SK-N-SH (cell line): ENCODE measurements at regions not wholly inside any gene's neighbourhood (a gene's known extent, or its start where the extent isn't known, plus 50 kb on each side); places are given as distances from the start of the nearest gene placed in this dataset.

Experiments used
- CTCF ChIA-PET: fragments of 300-600, 350-600 bp; formaldehyde crosslinking; extraction: SDS; loops from one replicate; lab custom pipeline; 2021; lab: Yijun Ruan, JAX
- POLR2A ChIA-PET: fragments of 350-600 bp; sonication (Branson Sonifier 250); formaldehyde crosslinking; extraction: SDS; loops from one replicate; lab custom pipeline; 2020; ENCODE audit warnings: antibody characterized with exemption, inconsistent platforms; lab: Yijun Ruan, JAX
- DNase-seq: peaks from one replicate; pipeline ENCODE4 v3.0.0; 2012
- H2AFZ ChIP-seq: fragments of 200-600 bp; sonication (generic); 2 replicates; pipeline ENCODE4 v1.8.1; 2016; ENCODE audit warnings: antibody characterized with exemption, mild to moderate bottlenecking, low read depth
- H3F3A ChIP-seq: fragments of 200-600 bp; sonication (generic); replicated peaks from 2 replicates; pipeline ENCODE3; 2016; ENCODE audit warnings: antibody characterized with exemption, mild to moderate bottlenecking; ENCODE audit not compliant: insufficient read depth
- H3K27ac ChIP-seq, 2 experiments: fragments of 200-500 bp in 1 of 2; fragments of 200-600 bp in 1 of 2; sonication (Bioruptor generic) in 1 of 2; sonication (generic), shearing (Covaris generic) in 1 of 2; 2 replicates each; pipeline versions ENCODE4 v1.5.1 to v1.6.1; 2014 to 2016; ENCODE audit warnings: low read depth in 2 of 2, inconsistent platforms in 1 of 2, low read length in 1 of 2, mild to moderate bottlenecking in 1 of 2, mixed read lengths in 1 of 2
- H3K27me3 ChIP-seq: fragments of 200-600 bp; sonication (generic), shearing (Covaris generic); 2 replicates; pipeline ENCODE4 v1.6.1; 2016; ENCODE audit warnings: mixed run types; ENCODE audit not compliant: insufficient read depth
- H3K36me3 ChIP-seq, 2 experiments: fragments of 200-500 bp in 1 of 2; fragments of 200-600 bp in 1 of 2; sonication (Bioruptor generic) in 1 of 2; sonication (generic) in 1 of 2; replicated peaks in 1 of 2; 2 replicates each; pipeline versions ENCODE3 to v1.5.1; 2014 to 2016; ENCODE audit warnings: low read length in 1 of 2, mild to moderate bottlenecking in 1 of 2; ENCODE audit not compliant: insufficient read depth in 2 of 2, control insufficient read depth in 1 of 2
- H3K4me1 ChIP-seq, 2 experiments: fragments of 200-500 bp in 1 of 2; fragments of 200-600 bp in 1 of 2; sonication (Bioruptor generic) in 1 of 2; sonication (generic), shearing (Covaris generic) in 1 of 2; 2 replicates each; pipeline versions ENCODE4 v1.5.1 to v1.6.1; 2014 to 2016; ENCODE audit warnings: low read depth in 1 of 2, low read length in 1 of 2, mixed run types in 1 of 2; ENCODE audit not compliant: insufficient read depth in 2 of 2, control insufficient read depth in 1 of 2
- H3K4me2 ChIP-seq: fragments of 200-600 bp; sonication (generic), shearing (Covaris generic); 2 replicates; pipeline ENCODE4 v1.6.1; 2017; ENCODE audit warnings: mixed run types
- H3K4me3 ChIP-seq, 2 experiments: fragments of 200-500 bp in 1 of 2; fragments of 200-600 bp in 1 of 2; sonication (Bioruptor generic) in 1 of 2; sonication (generic), shearing (Covaris generic) in 1 of 2; 2 replicates each; pipeline versions ENCODE4 v1.5.1 to v1.8.1; 2014 to 2016; ENCODE audit warnings: low read depth in 2 of 2, inconsistent platforms in 1 of 2, low read length in 1 of 2, mild to moderate bottlenecking in 1 of 2, mixed read lengths in 1 of 2, moderate library complexity in 1 of 2
- H3K79me2 ChIP-seq: fragments of 200-600 bp; sonication (generic); 2 replicates; pipeline ENCODE4 v1.8.1; 2017; ENCODE audit warnings: mild to moderate bottlenecking; ENCODE audit not compliant: insufficient read depth
- H3K9ac ChIP-seq: fragments of 200-600 bp; sonication (generic); 2 replicates; pipeline ENCODE4 v1.6.1; 2017; ENCODE audit warnings: mixed run types
- H3K9me2 ChIP-seq: fragments of 200-600 bp; sonication (generic); 2 replicates; pipeline ENCODE4 v1.6.1; 2017; ENCODE audit warnings: mixed run types
- H3K9me3 ChIP-seq: fragments of 200-600 bp; sonication (generic); 2 replicates; pipeline ENCODE4 v1.6.1; 2017; ENCODE audit warnings: mixed run types, mild to moderate bottlenecking, moderate library complexity
- H4K20me1 ChIP-seq: fragments of 200-600 bp; sonication (generic); 2 replicates; pipeline ENCODE4 v1.6.1; 2017; ENCODE audit warnings: mild to moderate bottlenecking, mixed run types; ENCODE audit not compliant: insufficient read depth
- EZH2phosphoT487 ChIP-seq: fragments of 200-600 bp; sonication (generic); IDR thresholded peaks from 2 replicates; pipeline ENCODE4 v1.6.1; 2017; ENCODE audit warnings: low read depth, mixed run types, mild to moderate bottlenecking, antibody characterized with exemption, moderate library complexity, borderline replicate concordance
- GABPA ChIP-seq: IDR thresholded peaks from 2 replicates; pipeline ENCODE4 v1.4.0; 2012; ENCODE audit warnings: low read depth, mild to moderate bottlenecking
- IRF3 ChIP-seq: fragments of 150-350 bp; IDR thresholded peaks from 2 replicates; pipeline ENCODE4 v1.6.1; 2016; ENCODE audit warnings: mild to moderate bottlenecking, low read depth, low read length
- MEF2A ChIP-seq: IDR thresholded peaks from 2 replicates; pipeline ENCODE4 v1.4.0; 2012; ENCODE audit warnings: low read depth, borderline replicate concordance
- MXI1 ChIP-seq: IDR thresholded peaks from 2 replicates; pipeline ENCODE4 v1.6.1; 2012; ENCODE audit warnings: mild to moderate bottlenecking, low read depth, low read length, improper control_type of control experiment
- NFIC ChIP-seq: IDR thresholded peaks from 2 replicates; pipeline ENCODE4 v1.4.0; 2012; ENCODE audit warnings: borderline replicate concordance
- PBX3 ChIP-seq: IDR thresholded peaks from 2 replicates; pipeline ENCODE4; 2012
- POLR2AphosphoS5 ChIP-seq: IDR thresholded peaks from 2 replicates; pipeline ENCODE4 v1.6.1; 2012; ENCODE audit warnings: low read depth, low read length
- RAD21 ChIP-seq: IDR thresholded peaks from 2 replicates; pipeline ENCODE4 v1.6.1; 2012; ENCODE audit warnings: mild to moderate bottlenecking, low read length
- REST ChIP-seq: IDR thresholded peaks from 2 replicates; pipeline ENCODE4 v1.6.1; 2012; ENCODE audit warnings: mild to moderate bottlenecking, low read depth, low read length, moderate library complexity
- RXRA ChIP-seq: IDR thresholded peaks from 2 replicates; pipeline ENCODE4 v1.4.0; 2012; ENCODE audit warnings: low read depth, mild to moderate bottlenecking, borderline replicate concordance
- SIN3A ChIP-seq: IDR thresholded peaks from 2 replicates; pipeline ENCODE4 v1.6.1; 2012; ENCODE audit warnings: low read depth, mild to moderate bottlenecking, low read length, moderate library complexity, borderline replicate concordance

- Histone ChIP-seq H3K9me3 (no peaks in the 10 kb centered on the region), H3K27ac (peak overlapping the region in 1 of 2 experiments; percentile 93; a peak in 2 of 4 replicates), H3K79me2 (no peaks in the 10 kb centered on the region), H3K4me1 (peaks cover 11 to 39% of the 10 kb centered on the region in 2 experiments; a peak in 3 of 4 replicates), H3K4me2 (no peak overlapping the region), H3K36me3 (peaks cover 5 to 12% of the 10 kb centered on the region in 2 experiments), H3K27me3 (no peaks in the 10 kb centered on the region), H2AFZ (no peak overlapping the region), H3K9me2 (no peaks in the 10 kb centered on the region), H3F3A (peaks cover 5% of the 10 kb centered on the region), H3K9ac (no peak overlapping the region), H3K4me3 (no peak overlapping the region), H4K20me1 (no peaks in the 10 kb centered on the region)
- DNase-seq: no peak
- POLR2A ChIA-PET: interaction anchor here (1.9 kb wide), 1 partner anchor 235 kb away, joined by 4 read pairs; the partner anchor contains the start of gene KALRN
- CTCF ChIA-PET: interaction anchor here (1.0 to 5.3 kb wide), 9 partner anchors 10 to 292 kb away, joined by 3 to 49 read pairs (median 4); no protein-coding TSS in a partner anchor
- TF ChIP-seq SIN3A: no peak
- no peak for TF ChIP-seq RAD21
- no peak for TF ChIP-seq GABPA
- no peak for TF ChIP-seq MEF2A
- TF ChIP-seq MXI1: no peak
- no peak for TF ChIP-seq IRF3
- TF ChIP-seq RXRA: no peak
- TF ChIP-seq PBX3: no peak
- no peak for TF ChIP-seq REST
- TF ChIP-seq EZH2phosphoT487: no peak
- no peak for TF ChIP-seq NFIC
- no peak for TF ChIP-seq POLR2AphosphoS5
Measured at GRCh38 chr3:124267406-124267805, 275.5 kb upstream of the ROPN1 start.
